H1 (cell line): ENCODE measurements at regions not wholly inside any gene's neighbourhood (a gene's known extent, or its start where the extent isn't known, plus 50 kb on each side); places are given as distances from the start of the nearest gene placed in this dataset.

ENCODE experiments used
- CTCF ChIA-PET: fragments of 300-600 bp; sonication (Branson Sonifier 250); formaldehyde crosslinking; loops from one replicate; lab custom pipeline; 2021; ENCODE audit not compliant: partially characterized antibody; lab: Charles Lee
- POLR2A ChIA-PET: fragments of 300-600 bp; sonication (Branson Sonifier 250); formaldehyde crosslinking; loops from one replicate; lab custom pipeline; 2021; ENCODE audit warnings: inconsistent platforms; ENCODE audit not compliant: partially characterized antibody; lab: Charles Lee
- DNase-seq, 2 experiments: peaks; one replicate each; pipeline versions ENCODE4 v3.0.0 to v3.0.0-alpha.2; 2010 to 2022; ENCODE audit warnings: low spot score in 2 of 2, low read depth in 1 of 2, mixed read lengths in 1 of 2
- FAIRE-seq: peaks from 2 replicates; lab custom pipeline; 2011; peaks lifted over from hg19 to GRCh38; lab: Jason Lieb, UNC
- H2AFZ ChIP-seq: 2 replicates; pipeline ENCODE4 v1.8.1; 2012; ENCODE audit warnings: low read length, inconsistent platforms
- H2AK5ac ChIP-seq: 2 replicates; pipeline ENCODE4 v1.6.1; 2013; ENCODE audit warnings: low read depth, low read length
- H2BK120ac ChIP-seq: replicated peaks from 2 replicates; pipeline ENCODE3; 2013; ENCODE audit warnings: low read depth, low read length, inconsistent platforms
- H2BK12ac ChIP-seq: 2 replicates; pipeline ENCODE4 v1.6.1; 2013; ENCODE audit warnings: low read depth, low read length
- H2BK15ac ChIP-seq: 2 replicates; pipeline ENCODE4 v1.6.1; 2013; ENCODE audit warnings: low read length
- H2BK20ac ChIP-seq: 2 replicates; pipeline ENCODE4 v1.6.1; 2013; ENCODE audit warnings: low read length
- H2BK5ac ChIP-seq: 2 replicates; pipeline ENCODE4 v1.6.1; 2013; ENCODE audit warnings: low read depth, low read length
- H3K14ac ChIP-seq: 2 replicates; pipeline ENCODE4 v1.6.1; 2013; ENCODE audit warnings: inconsistent platforms; ENCODE audit not compliant: insufficient read length
- H3K18ac ChIP-seq: 2 replicates; pipeline ENCODE4 v1.6.1; 2013; ENCODE audit warnings: low read length; ENCODE audit errors: extremely low read depth
- H3K23ac ChIP-seq: 2 replicates; pipeline ENCODE4 v1.6.1; 2013; ENCODE audit warnings: inconsistent platforms; ENCODE audit not compliant: insufficient read length
- H3K23me2 ChIP-seq: 2 replicates; pipeline ENCODE4 v1.6.1; 2013; ENCODE audit warnings: low read depth, low read length
- H3K27ac ChIP-seq: 2 replicates; pipeline ENCODE4 v1.6.1; 2011; ENCODE audit warnings: low read depth, low read length, inconsistent platforms
- H3K27me3 ChIP-seq, 4 experiments: replicated peaks in 1 of 4; 1 replicate in 1 of 4; 2 replicates in 3 of 4; pipeline versions ENCODE4 v1.6.1 to v1.8.1; 2011 to 2013; ENCODE audit warnings: low read length in 3 of 4, mild to moderate bottlenecking in 3 of 4, inconsistent platforms in 2 of 4, mixed read lengths in 2 of 4, moderate library complexity in 1 of 4; ENCODE audit not compliant: control insufficient read depth in 3 of 4, insufficient read depth in 3 of 4; ENCODE audit errors: extremely low read depth in 1 of 4
- H3K36me3 ChIP-seq, 4 experiments: 2 replicates each; pipeline versions ENCODE4 v1.6.1 to v1.8.1; 2011 to 2013; ENCODE audit warnings: mild to moderate bottlenecking in 4 of 4, low read length in 3 of 4, moderate library complexity in 2 of 4, control low read depth in 1 of 4, inconsistent platforms in 1 of 4; ENCODE audit not compliant: insufficient read depth in 4 of 4, control insufficient read depth in 2 of 4
- H3K4ac ChIP-seq: replicated peaks from 2 replicates; pipeline ENCODE3; 2013; ENCODE audit warnings: low read length, low read depth, mixed read lengths, inconsistent platforms; ENCODE audit not compliant: insufficient read length
- H3K4me1 ChIP-seq, 4 experiments: replicated peaks in 1 of 4; 1 replicate in 1 of 4; 2 replicates in 3 of 4; pipeline versions ENCODE4 v1.6.1 to v1.8.1; 2011 to 2013; ENCODE audit warnings: low read length in 3 of 4, inconsistent platforms in 2 of 4, mixed read lengths in 1 of 4; ENCODE audit not compliant: insufficient read depth in 4 of 4, control insufficient read depth in 3 of 4
- H3K4me2 ChIP-seq, 2 experiments: 2 replicates each; pipeline versions ENCODE4 v1.6.1 to v1.8.1; 2011 to 2013; ENCODE audit warnings: low read depth in 2 of 2, low read length in 2 of 2, control low read depth in 1 of 2, inconsistent platforms in 1 of 2, mild to moderate bottlenecking in 1 of 2; ENCODE audit not compliant: insufficient read depth in 1 of 2
- H3K4me3 ChIP-seq, 4 experiments: fragments of 200-600, 300-600 bp in 1 of 4; sonication (generic), shearing (Covaris generic), sonication (Bioruptor Twin) in 1 of 4; 2 replicates each; pipeline versions ENCODE4 v1.5.1 to v1.8.1; 2011 to 2016; ENCODE audit warnings: low read length in 4 of 4, low read depth in 3 of 4, control low read depth in 2 of 4, inconsistent platforms in 2 of 4, mild to moderate bottlenecking in 2 of 4, mixed read lengths in 1 of 4, moderate library complexity in 1 of 4; ENCODE audit not compliant: insufficient read depth in 2 of 4; ENCODE audit errors: extremely low read depth in 1 of 4
- H3K56ac ChIP-seq: replicated peaks from 2 replicates; pipeline ENCODE3; 2013; ENCODE audit warnings: low read depth, mild to moderate bottlenecking, mixed read lengths, low read length, inconsistent platforms; ENCODE audit not compliant: insufficient read length
- H3K79me1 ChIP-seq: 2 replicates; pipeline ENCODE4 v1.6.1; 2013; ENCODE audit warnings: low read depth, low read length, control low read depth
- H3K79me2 ChIP-seq, 2 experiments: 2 replicates each; pipeline versions ENCODE4 v1.6.1 to v1.8.1; 2012 to 2013; ENCODE audit warnings: low read length in 2 of 2, mild to moderate bottlenecking in 2 of 2, inconsistent platforms in 1 of 2; ENCODE audit not compliant: insufficient read depth in 2 of 2, control insufficient read depth in 1 of 2
- H3K9ac ChIP-seq, 4 experiments: replicated peaks in 1 of 4; 1 replicate in 1 of 4; 2 replicates in 3 of 4; pipeline versions ENCODE4 v1.6.1 to v1.8.1; 2011 to 2013; ENCODE audit warnings: low read depth in 3 of 4, low read length in 3 of 4, control low read depth in 2 of 4, mild to moderate bottlenecking in 2 of 4, moderate library complexity in 2 of 4, inconsistent platforms in 1 of 4; ENCODE audit errors: extremely low read depth in 1 of 4
- H3K9me3 ChIP-seq, 2 experiments: 2 replicates each; pipeline versions ENCODE4 v1.6.1 to v1.8.1; 2012 to 2013; ENCODE audit warnings: mild to moderate bottlenecking in 2 of 2, moderate library complexity in 2 of 2, control low read depth in 1 of 2, inconsistent platforms in 1 of 2, low read depth in 1 of 2, low read length in 1 of 2, mixed read lengths in 1 of 2; ENCODE audit not compliant: insufficient read depth in 2 of 2
- H4K20me1 ChIP-seq, 2 experiments: replicated peaks in 1 of 2; 2 replicates each; pipeline versions ENCODE3 to v1.8.1; 2011 to 2013; ENCODE audit warnings: inconsistent platforms in 2 of 2, low read length in 2 of 2, mild to moderate bottlenecking in 1 of 2; ENCODE audit not compliant: insufficient read depth in 2 of 2, control insufficient read depth in 1 of 2
- H4K5ac ChIP-seq: 2 replicates; pipeline ENCODE4 v1.6.1; 2013; ENCODE audit warnings: low read length, low read depth, mixed read lengths, inconsistent platforms; ENCODE audit not compliant: insufficient read length
- H4K8ac ChIP-seq: 2 replicates; pipeline ENCODE4 v1.8.0; 2013; ENCODE audit warnings: mild to moderate bottlenecking, moderate library complexity, low read length, inconsistent platforms; ENCODE audit not compliant: insufficient read depth; ENCODE audit errors: extremely low read depth
- H4K91ac ChIP-seq: replicated peaks from 2 replicates; pipeline ENCODE3; 2013; ENCODE audit warnings: low read length, mixed read lengths, inconsistent platforms; ENCODE audit not compliant: insufficient read length
- CREB1 ChIP-seq: IDR thresholded peaks from 2 replicates; pipeline ENCODE4 v1.6.1; 2012; ENCODE audit warnings: inconsistent platforms
- GTF2F1 ChIP-seq: IDR thresholded peaks from 2 replicates; pipeline ENCODE4 v1.6.1; 2012; ENCODE audit warnings: low read depth, low read length, improper control_type of control experiment, borderline replicate concordance
- POLR2A ChIP-seq, 2 experiments: IDR thresholded peaks; 1 replicate in 1 of 2; 2 replicates in 1 of 2; pipeline ENCODE4 v1.6.1; 2011; ENCODE audit warnings: low read depth in 2 of 2, low read length in 2 of 2, mild to moderate bottlenecking in 2 of 2; ENCODE audit errors: control extremely low read depth in 1 of 2
- SP1 ChIP-seq: IDR thresholded peaks from 2 replicates; pipeline ENCODE4 v1.6.1; 2011; ENCODE audit warnings: low read depth, low read length
- WGBS, 2 experiments: shearing (Covaris generic) in 1 of 2; methylation state at CpG; one replicate each; pipeline versions ENCODE4 v1.1.6 to v1.1.7; 2013 to 2015; ENCODE audit warnings: low lambda C conversion rate in 2 of 2, mixed read lengths in 2 of 2, inconsistent platforms in 1 of 2, low coverage in 1 of 2, missing lambda C conversion rate in 1 of 2; ENCODE audit not compliant: insufficient replicate concordance in 2 of 2, insufficient coverage in 1 of 2, insufficient read length in 1 of 2; ENCODE audit errors: extremely low coverage in 1 of 2, missing lambda C conversion rate in 1 of 2; 5-methylcytosine and 5-hydroxymethylcytosine counted together

DNA sequence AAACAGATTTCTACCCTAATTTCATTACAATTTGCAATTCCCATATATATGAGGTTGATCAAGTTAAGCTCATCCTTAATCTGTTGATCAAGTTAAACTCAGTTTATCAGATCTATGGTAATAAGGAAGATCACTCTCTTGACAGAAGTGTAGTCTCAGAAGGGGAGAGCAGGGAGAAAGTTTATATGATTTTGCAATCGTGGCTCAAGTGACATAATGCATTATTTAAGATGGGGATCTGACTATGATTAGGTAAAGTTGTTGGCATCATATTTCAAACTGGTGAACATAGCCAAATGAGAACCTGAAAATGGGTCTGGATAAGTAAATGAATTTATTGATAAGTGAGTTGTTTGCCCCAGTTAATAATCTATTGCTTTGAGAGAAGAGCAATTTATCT lies 995.3 kb downstream of the OTOL1 start:
- WGBS, 2 experiments: 89% methylated on average over 1 of the region's 1 CpG; no CpG with 5 or more reads in 1 of the 2 experiments
- Histone ChIP-seq H3K27ac (no peak overlapping the region), H2BK12ac (no peak overlapping the region), H3K36me3 (no peaks in the 10 kb centered on the region), H3K27me3 (no peaks in the 10 kb centered on the region), H2BK5ac (no peak overlapping the region), H2AK5ac (no peak overlapping the region), H3K4me2 (no peak overlapping the region), H3K9ac (no peak overlapping the region), H2BK20ac (no peak overlapping the region), H3K79me1 (no peaks in the 10 kb centered on the region), H3K18ac (no peak overlapping the region), H3K23ac (no peak overlapping the region), H3K9me3 (no peaks in the 10 kb centered on the region), H4K5ac (no peak overlapping the region), H4K91ac (no peak overlapping the region), H4K8ac (no peak overlapping the region), H3K56ac (no peak overlapping the region), H2BK15ac (no peak overlapping the region), H3K23me2 (no peaks in the 10 kb centered on the region), H3K4me3 (no peak overlapping the region), H3K79me2 (no peaks in the 10 kb centered on the region), H2AFZ (no peak overlapping the region), H3K4ac (no peak overlapping the region), H3K4me1 (no peaks in the 10 kb centered on the region), H3K14ac (no peak overlapping the region), H4K20me1 (no peaks in the 10 kb centered on the region), H2BK120ac (no peak overlapping the region)
- CTCF ChIA-PET: no interaction called here
- TF ChIP-seq GTF2F1 (no peak), SP1 (no peak), POLR2A (IDR thresholded peaks at IDR 0.05; ENCODE audit: control extremely low read depth in 1 of 2, low read depth in 2 of 2, low read length in 2 of 2) (no peak), CREB1 (no peak)
- POLR2A ChIA-PET: no interaction called here
- DNase-seq (no peak), FAIRE-seq (no peak)
